ENCODE measurements at regions not wholly inside any gene's neighbourhood (a gene's known extent, or its start where the extent isn't known, plus 50 kb on each side); places are given as distances from the start of the nearest gene placed in this dataset.

- TF ChIP-seq TSHZ2 (CRISPR knock-in tag; IDR thresholded peaks at IDR 0.05) = no peak
These were observed 750.4 kb downstream of the BRINP1 start (continued) for GRCh38 chr9:118618849-118619248.

- no peak for ATAC-seq
- TF ChIP-seq POU6F1 (CRISPR knock-in tag; IDR thresholded peaks at IDR 0.05; ENCODE audit: borderline replicate concordance, low read depth) (no peak), TOX (CRISPR knock-in tag; IDR thresholded peaks at IDR 0.05; ENCODE audit: borderline replicate concordance) (no peak)
These were observed 744.6 kb downstream of the BRINP1 start for GRCh38 chr9:118624608-118625007.

GRCh38 chr9:118630079-118630478 is 739.2 kb downstream of the BRINP1 start:
- ATAC-seq = no peak
- no peak for TF ChIP-seq CSRNP3 (CRISPR knock-in tag; IDR thresholded peaks at IDR 0.05)
- TF ChIP-seq PPARA (CRISPR knock-in tag; IDR thresholded peaks at IDR 0.05; ENCODE audit: borderline replicate concordance) = no peak
- no peak for TF ChIP-seq OSR1 (CRISPR knock-in tag; IDR thresholded peaks at IDR 0.05)
- no peak for TF ChIP-seq ZC3H10 (CRISPR knock-in tag; IDR thresholded peaks at IDR 0.05)
- TF ChIP-seq TCF4 (CRISPR knock-in tag; IDR thresholded peaks at IDR 0.05; ENCODE audit: borderline replicate concordance) = no peak
- no peak for TF ChIP-seq BACH2 (CRISPR knock-in tag; IDR thresholded peaks at IDR 0.05; ENCODE audit: borderline replicate concordance)
- no peak for TF ChIP-seq ZNF8 (CRISPR knock-in tag; IDR thresholded peaks at IDR 0.05)

GRCh38 chr9:118630931-118631595 is 738.2 kb downstream of the BRINP1 start:
- no peak for ATAC-seq

More at GRCh38 chr9:118630931-118631595, 738.2 kb downstream of the BRINP1 start:
- TF ChIP-seq ESRRG (CRISPR knock-in tag; IDR thresholded peaks at IDR 0.05) = no peak
- no peak for TF ChIP-seq TOX (CRISPR knock-in tag; IDR thresholded peaks at IDR 0.05; ENCODE audit: borderline replicate concordance)
- no peak for TF ChIP-seq ZC3H10 (CRISPR knock-in tag; IDR thresholded peaks at IDR 0.05)
- TF ChIP-seq TSHZ2 (CRISPR knock-in tag; IDR thresholded peaks at IDR 0.05) = no peak
- TF ChIP-seq ZNF8 (CRISPR knock-in tag; IDR thresholded peaks at IDR 0.05) = no peak
- TF ChIP-seq ZNF70 (CRISPR knock-in tag; IDR thresholded peaks at IDR 0.05) = no peak
- TF ChIP-seq ISL1 (CRISPR knock-in tag; IDR thresholded peaks at IDR 0.05) = no peak
- TF ChIP-seq BACH2 (CRISPR knock-in tag; IDR thresholded peaks at IDR 0.05; ENCODE audit: borderline replicate concordance) = no peak
- TF ChIP-seq OSR1 (CRISPR knock-in tag; IDR thresholded peaks at IDR 0.05) = no peak
- no peak for TF ChIP-seq ZFP3 (CRISPR knock-in tag; IDR thresholded peaks at IDR 0.05)
- TF ChIP-seq ZNF565 (CRISPR knock-in tag; conservative IDR thresholded peaks at IDR 0.05; ENCODE audit: low read depth) = no peak
- no peak for TF ChIP-seq RARB (CRISPR knock-in tag; IDR thresholded peaks at IDR 0.05)
- no peak for TF ChIP-seq ZFP30 (CRISPR knock-in tag; IDR thresholded peaks at IDR 0.05)
- no peak for TF ChIP-seq PPARA (CRISPR knock-in tag; IDR thresholded peaks at IDR 0.05; ENCODE audit: borderline replicate concordance)
- no peak for TF ChIP-seq POU6F1 (CRISPR knock-in tag; IDR thresholded peaks at IDR 0.05; ENCODE audit: borderline replicate concordance, low read depth)
- TF ChIP-seq CREB5 (CRISPR knock-in tag; IDR thresholded peaks at IDR 0.05; ENCODE audit: low read depth) = no peak
- TF ChIP-seq ARNTL (CRISPR knock-in tag; IDR thresholded peaks at IDR 0.05; ENCODE audit: borderline replicate concordance, low read depth) = no peak
- TF ChIP-seq CSDC2 (CRISPR knock-in tag; IDR thresholded peaks at IDR 0.05) = no peak
- TF ChIP-seq GLIS3 (CRISPR knock-in tag; IDR thresholded peaks at IDR 0.05) = no peak
- no peak for TF ChIP-seq TCF4 (CRISPR knock-in tag; IDR thresholded peaks at IDR 0.05; ENCODE audit: borderline replicate concordance)
